ENCODE measurements at regions not wholly inside any gene's neighbourhood (a gene's known extent, or its start where the extent isn't known, plus 50 kb on each side); places are given as distances from the start of the nearest gene placed in this dataset.

DNA sequence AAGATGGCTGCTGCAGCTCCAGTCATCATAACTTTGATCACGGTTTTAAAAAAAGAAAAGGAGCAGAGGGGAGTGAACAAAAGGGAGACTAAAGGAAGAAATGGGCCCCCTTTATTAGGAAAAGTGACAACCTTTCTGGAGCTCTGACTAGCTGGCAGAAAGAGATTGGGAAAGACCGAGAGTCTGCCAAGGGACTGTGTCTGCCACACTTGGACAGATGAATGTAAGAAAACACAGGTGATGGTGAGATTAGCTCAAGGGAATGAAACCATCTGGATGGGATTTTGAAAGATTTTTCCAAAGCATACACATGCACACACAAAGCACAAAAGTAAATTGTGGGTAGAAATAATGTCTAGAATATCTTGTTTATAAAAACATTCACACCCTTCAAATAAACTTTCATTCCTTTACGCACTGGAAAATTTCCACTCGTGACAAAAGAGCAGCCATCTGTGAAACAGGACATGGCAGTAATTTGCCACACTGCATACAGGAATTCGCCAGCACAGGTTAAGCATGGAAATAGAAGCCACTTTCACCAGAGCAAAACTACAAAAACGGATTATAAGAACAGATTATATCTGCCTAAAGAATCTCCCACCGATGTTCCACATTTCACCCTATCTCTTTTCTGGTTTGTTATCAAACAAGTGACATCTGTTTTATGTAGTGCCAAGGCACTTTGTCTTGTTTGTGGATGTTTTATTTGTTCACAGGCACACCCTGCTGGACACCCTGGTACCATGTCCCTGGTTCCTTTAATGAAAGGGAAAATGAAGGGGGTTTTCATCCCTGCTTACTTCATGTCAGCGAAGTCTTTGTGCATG is 819.5 kb downstream of the DIAPH3 start:
- DNase-seq (ENCODE audit: low read depth) = peak; percentile 16
- in situ Hi-C loops (cut with HindIII; ENCODE audit: low pct_unique_long_range_greater_than_20kb, low sequenced_read_pairs) = no loop called here

DNA sequence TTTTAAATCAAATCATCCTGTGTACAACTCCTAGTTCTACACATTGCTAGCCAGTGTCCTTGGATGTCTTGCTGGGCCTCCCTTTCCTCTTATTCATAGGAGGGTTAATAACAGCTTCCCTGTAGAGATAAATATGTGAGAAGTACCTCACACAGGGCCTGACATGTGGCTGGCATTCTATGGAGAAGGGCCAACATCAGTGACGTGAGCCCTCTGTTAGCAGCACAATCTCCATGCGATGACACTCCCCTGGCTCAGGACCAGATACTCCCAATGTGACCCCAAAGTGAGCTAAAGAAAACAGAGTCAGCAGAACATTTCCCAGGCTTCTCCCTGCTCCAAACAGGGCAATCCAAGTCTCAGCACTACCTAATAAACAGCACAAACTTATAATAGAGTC is 818.4 kb downstream of the DIAPH3 start:
- no peak for DNase-seq (ENCODE audit: low read depth)
- in situ Hi-C loops (cut with HindIII; ENCODE audit: low pct_unique_long_range_greater_than_20kb, low sequenced_read_pairs) = no loop called here

DNA sequence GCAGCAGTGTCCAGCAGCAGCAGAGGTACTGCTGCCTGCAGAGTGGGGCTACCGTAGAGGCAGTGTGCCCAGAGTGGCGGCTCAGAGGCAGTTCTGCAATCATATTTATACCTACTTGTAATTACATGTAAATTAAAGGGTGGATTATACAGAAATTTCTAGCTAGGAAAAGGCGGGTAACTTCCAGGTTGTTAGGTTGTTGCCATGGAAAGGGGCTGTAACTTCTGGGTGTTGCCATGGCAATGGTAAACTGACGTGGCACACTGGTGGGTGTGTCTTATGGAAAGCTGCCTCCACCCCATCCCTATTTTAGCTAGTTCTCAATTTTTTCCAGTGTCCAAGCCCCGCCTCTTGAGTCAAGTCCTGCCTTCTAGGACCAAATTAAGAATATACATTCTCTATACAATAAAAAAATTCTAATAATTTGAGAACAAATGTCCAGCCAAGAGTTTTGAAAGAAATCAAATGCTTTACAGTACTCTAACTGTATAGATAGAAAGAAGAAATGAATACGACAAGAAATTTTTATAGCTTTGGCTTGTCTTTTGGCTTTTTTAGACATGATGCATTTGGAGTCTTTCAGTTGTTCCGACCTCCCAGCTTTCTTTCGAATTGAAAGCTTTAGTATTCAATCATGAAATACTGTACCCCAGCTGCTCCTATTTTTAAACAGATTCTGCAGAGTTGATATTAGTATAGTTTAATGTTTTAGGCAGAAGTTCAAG is 816.6 kb downstream of the DIAPH3 start:
- DNase-seq (ENCODE audit: low read depth) = no peak
- in situ Hi-C loops (cut with HindIII; ENCODE audit: low pct_unique_long_range_greater_than_20kb, low sequenced_read_pairs) = no loop called here

DNA sequence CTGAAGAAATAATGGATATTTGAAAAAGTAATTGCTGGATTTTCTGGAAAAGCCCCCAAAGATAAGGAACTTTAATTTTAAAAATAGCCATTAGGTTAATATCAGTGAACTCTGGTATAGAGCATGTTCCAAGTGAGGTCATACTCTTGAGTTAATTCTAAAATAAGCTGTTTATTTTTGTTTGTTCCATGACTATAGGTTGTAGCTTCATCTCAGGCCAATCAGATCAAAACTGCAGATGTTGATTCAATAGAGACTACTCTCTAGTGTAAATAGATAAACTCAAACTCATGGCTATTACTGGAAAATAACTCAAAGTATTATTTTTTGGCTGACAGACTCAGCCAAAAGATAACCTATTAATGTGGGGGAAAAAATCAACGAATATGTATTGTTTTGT is 815.1 kb downstream of the DIAPH3 start:
- in situ Hi-C loops (cut with HindIII; ENCODE audit: low pct_unique_long_range_greater_than_20kb, low sequenced_read_pairs) = no loop called here
- DNase-seq (ENCODE audit: low read depth) = peak; percentile 29

DNA sequence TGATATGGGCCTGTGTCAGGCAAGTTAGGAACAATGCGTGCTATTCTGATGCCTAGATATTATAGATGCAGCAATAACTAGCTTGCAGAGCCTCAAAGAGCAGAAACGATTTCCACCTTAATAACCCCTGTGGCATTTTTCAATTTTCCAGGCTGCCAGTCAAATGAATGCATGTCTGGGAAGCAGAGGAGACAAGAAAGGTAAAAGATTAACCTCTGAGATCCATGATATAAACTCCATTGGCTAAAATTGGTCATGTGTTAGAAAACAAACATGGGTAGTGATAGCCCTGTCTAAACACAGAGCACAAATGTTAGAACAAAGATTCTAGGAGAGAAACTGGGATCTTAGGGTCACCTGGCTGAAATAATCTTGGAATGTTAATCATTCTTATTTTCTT is 811.1 kb downstream of the DIAPH3 start:
- DNase-seq (ENCODE audit: low read depth) = peak; percentile 71
- in situ Hi-C loops (cut with HindIII; ENCODE audit: low pct_unique_long_range_greater_than_20kb, low sequenced_read_pairs) = no loop called here

DNA sequence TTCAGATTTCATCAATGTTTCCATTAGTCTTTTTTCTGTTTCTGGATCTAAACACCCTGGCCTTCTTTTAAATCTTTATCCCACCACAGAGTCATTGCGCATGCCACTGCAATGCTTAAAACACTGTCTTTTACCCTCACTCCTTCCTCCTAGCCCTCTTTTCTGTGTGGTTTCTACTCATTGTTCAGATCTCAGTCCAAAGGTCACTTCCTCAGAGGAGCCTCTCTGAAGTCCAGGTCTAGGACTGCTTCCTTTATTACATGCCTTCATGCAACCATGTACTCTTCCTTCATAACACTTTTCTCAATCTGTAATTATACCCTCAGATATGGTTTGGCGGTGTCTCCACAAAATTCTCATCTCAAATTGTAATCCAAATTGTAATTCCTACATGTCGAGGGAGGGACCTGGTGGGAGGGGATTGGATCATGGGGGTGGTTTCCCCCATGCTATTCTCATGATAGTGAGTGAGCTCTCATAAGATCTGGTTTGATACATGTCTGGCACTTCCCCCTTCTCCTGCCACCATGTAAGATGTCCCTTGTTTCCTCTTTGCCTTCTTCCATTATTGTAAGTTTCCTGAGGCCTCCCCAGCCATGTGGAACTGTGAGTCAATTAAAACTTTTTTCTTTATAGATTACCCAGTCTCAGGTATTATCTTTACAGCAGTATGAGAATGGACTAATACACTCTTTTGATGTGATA is 808.9 kb downstream of the DIAPH3 start:
- DNase-seq (ENCODE audit: low read depth) = no peak
- in situ Hi-C loops (cut with HindIII; ENCODE audit: low pct_unique_long_range_greater_than_20kb, low sequenced_read_pairs) = no loop called here

DNA sequence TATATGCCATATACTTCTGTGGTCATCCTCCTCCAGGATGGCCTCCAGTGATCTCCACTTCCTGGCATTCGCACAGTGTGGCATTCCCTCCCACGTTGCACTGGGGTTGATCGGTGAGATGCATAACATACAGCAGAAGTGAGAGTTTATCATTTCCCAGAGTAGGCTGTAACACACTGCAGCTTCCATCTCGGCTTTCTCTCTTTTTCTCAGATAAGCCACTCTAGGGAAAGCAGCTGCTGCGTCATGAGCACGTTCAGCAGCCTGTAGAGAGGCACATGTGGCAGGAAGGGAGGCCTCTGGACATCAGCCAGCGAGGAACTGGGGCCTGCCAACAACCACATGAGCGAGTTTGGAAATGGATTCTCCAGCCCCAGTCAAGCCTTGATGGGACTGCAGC is 807.1 kb downstream of the DIAPH3 start:
- DNase-seq (ENCODE audit: low read depth) = no peak
- in situ Hi-C loops (cut with HindIII; ENCODE audit: low pct_unique_long_range_greater_than_20kb, low sequenced_read_pairs) = no loop called here

DNA sequence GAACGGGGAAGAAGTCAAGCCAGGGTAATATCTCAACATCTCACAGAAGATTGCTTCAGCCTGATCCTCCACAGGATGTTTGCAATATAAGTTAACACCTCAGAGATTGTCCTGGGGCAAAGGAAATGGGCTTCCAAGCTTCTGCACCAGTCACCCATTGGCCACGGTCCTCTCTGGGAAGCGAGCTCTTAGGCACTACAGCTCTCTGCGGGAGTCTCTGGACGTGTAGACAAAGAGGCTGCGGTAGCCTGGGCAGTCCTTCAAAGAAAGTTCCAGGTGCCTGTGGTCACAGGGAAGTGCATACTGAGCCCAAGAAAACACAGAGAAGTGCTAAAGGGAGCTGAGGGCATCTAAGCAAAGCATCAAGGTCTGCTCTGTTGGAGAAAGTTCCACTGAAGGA is 805.7 kb downstream of the DIAPH3 start:
- in situ Hi-C loops (cut with HindIII; ENCODE audit: low pct_unique_long_range_greater_than_20kb, low sequenced_read_pairs) = no loop called here
- no peak for DNase-seq (ENCODE audit: low read depth)

DNA sequence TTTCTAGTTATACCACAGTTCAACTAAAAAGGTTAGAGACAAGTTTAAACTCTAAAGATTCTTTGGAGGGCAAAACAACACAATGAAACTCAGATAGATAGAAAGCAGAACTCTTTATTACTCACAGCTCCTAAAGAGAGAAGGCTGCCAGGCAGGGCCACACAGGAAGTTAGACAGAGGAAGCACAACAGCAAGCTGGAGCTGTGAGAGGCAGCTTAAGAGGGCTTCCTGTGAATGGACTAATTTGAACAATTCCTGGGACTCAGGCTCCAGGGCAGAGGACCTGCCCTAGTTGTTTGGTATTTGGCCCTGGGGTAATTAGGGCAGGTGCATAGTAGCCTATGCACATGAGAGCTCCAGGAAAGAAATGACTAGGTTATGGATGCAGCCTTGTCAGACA is 803.6 kb downstream of the DIAPH3 start:
- in situ Hi-C loops (cut with HindIII; ENCODE audit: low pct_unique_long_range_greater_than_20kb, low sequenced_read_pairs) = no loop called here
- DNase-seq (ENCODE audit: low read depth) = no peak

DNA sequence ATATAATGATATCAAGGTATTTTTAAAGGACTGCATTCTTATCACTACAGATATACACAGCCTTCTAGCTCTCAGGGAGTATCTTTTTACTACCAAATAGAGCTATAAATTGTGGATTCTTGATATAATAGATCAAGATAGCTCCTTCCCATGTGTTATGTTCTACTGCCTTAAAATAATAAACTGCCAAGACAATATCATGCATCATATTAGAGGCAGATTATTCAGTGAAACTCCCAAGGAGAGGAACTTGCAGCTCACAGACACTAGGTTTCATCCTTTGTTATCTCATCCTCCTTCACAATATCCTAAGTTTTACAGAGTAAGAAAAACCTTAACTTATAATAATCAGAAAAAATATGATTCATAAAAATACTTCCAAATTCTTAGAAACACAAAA is 802.8 kb downstream of the DIAPH3 start:
- in situ Hi-C loops (cut with HindIII; ENCODE audit: low pct_unique_long_range_greater_than_20kb, low sequenced_read_pairs) = no loop called here
- DNase-seq (ENCODE audit: low read depth) = no peak

DNA sequence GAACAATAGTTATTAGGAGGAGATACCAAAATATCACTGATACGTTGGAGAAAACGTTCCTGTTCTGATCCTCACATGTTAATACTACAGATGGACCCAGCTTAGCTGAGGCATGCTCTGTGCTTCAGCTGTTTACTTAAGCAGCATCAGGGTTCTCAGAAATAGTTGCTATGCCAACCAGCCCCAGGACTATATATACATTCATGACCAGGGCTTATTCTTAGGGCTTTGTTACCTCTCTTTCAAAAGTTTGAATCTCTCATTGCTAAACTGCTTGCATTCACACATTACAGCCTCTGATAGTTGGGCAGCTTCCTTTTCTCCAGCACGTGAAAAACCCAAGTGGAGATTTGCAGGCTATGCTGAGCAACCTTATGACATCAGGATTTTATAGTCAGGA is 800.4 kb downstream of the DIAPH3 start:
- in situ Hi-C loops (cut with HindIII; ENCODE audit: low pct_unique_long_range_greater_than_20kb, low sequenced_read_pairs) = no loop called here

DNA sequence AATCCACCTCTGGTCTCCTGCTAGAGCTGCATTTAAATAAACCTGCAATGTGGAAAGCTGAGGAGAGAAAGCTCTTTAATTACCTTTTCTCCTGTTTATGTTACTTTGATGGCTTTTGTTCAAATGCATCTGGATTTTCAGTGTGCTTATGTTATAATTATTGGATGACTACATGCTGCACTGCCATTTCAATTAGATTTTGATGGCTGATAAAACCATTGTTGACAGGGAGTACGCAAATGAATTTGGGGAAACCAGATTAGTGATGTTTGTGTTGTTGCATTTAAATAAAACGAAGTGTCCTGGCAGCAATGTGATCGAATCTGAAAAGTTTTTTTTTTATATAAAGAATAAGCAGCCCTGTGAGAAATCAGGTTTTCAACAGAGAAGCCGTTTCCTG is 799.8 kb downstream of the DIAPH3 start:
- DNase-seq (ENCODE audit: low read depth) = no peak
- in situ Hi-C loops (cut with HindIII; ENCODE audit: low pct_unique_long_range_greater_than_20kb, low sequenced_read_pairs) = no loop called here

More for the DNA sequence above, 800.4 kb downstream of the DIAPH3 start:
- DNase-seq (ENCODE audit: low read depth) = no peak

DNA sequence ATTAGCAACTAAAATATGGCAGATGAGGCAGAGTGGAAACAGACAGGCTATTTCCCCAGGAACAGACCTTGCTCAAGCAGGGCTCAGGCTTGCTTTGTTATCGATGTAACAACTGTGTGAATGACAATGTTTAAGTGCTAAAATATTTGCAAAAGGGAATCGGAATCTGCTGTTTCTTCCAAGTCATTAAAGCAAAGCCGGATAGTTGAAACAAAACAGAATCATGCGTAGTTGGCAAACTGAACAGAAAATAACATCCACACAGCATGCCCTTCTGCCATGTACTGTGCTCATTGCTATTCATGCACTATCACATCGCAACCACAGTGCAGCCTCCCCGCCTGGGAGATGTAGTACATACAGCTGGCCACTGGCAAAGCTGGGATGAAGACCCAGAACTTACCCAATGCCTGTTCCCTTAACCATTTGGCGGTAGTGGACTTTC is 799.1 kb downstream of the DIAPH3 start:
- in situ Hi-C loops (cut with HindIII; ENCODE audit: low pct_unique_long_range_greater_than_20kb, low sequenced_read_pairs) = no loop called here
- no peak for DNase-seq (ENCODE audit: low read depth)

DNA sequence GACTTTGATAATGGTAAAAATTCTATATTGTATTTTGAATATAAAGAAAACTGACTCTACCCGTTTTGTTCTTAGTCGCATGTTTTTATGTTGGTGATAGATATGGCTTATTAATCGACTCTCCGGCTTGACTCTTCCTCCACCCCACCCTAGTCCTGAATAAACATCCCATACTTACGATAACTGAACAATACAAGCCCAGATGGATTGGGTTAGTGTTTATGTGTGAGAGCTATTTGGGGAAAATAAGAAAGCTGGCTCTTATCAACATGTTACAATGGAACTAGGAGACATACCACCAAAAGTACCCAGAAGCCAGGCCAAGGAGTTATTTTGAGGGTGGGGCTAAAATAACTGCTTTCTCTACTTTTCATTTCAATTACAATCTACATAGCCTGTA is 796.3 kb downstream of the DIAPH3 start:
- no peak for DNase-seq (ENCODE audit: low read depth)
- in situ Hi-C loops (cut with HindIII; ENCODE audit: low pct_unique_long_range_greater_than_20kb, low sequenced_read_pairs) = no loop called here

DNA sequence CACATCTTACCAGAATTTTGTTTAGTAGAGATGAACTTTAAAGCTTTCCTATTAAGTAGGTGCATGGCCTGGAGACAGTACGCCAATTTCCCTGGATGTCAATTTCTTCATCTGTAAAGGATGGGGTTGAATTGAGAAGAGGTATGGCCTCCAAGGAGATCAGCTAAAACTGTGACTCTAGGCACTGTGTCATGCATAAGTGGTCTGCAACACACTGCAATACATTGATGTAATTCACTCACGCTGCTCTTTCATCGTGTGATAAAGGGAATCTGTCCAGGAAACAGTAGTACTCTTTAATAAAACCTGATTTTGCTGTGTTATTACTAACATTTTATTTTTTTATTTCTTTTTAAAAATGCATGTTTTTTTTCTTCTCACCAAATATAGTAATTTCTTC is 795.8 kb downstream of the DIAPH3 start:
- DNase-seq (ENCODE audit: low read depth) = no peak
- in situ Hi-C loops (cut with HindIII; ENCODE audit: low pct_unique_long_range_greater_than_20kb, low sequenced_read_pairs) = no loop called here

DNA sequence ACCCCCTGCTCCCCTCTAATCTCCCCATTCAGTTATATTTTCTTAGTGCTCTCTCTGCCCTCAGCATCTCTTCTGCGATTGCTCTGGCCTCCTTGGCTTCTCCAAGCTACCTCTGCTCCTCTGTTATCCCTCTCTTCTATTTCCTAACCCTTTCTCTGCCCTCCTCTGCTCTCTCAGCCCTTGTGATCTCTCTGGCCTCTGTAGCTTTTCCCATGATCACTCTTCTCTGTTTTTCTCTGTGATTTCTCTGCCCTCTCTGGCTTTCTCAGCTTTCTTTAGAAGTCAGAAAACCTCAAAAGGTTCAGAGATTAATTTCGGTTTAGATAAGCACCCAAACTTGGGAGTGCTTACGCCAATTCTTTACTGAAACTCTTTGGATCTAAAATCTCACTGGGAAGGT is 795.0 kb downstream of the DIAPH3 start:
- no peak for DNase-seq (ENCODE audit: low read depth)
- in situ Hi-C loops (cut with HindIII; ENCODE audit: low pct_unique_long_range_greater_than_20kb, low sequenced_read_pairs) = no loop called here

DNA sequence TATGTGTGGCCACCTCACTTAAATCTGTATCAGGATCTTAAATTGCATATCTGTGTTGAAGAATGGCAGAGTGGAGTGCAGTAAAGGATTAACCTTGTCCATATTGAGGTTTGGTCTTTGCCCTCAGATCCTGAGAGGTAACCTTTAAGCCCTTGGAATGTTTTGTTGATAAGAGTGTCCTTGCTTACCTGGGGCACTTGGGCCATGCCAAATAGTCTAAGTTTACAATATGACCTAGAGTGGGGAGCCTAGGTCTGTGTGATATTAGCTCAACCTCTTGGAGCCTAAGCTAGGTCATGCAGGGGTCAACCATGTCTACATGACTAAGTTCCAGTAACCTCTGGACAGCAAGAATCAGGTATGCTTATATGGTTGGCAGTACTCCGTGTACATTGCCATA is 792.5 kb downstream of the DIAPH3 start:
- DNase-seq (ENCODE audit: low read depth) = no peak
- in situ Hi-C loops (cut with HindIII; ENCODE audit: low pct_unique_long_range_greater_than_20kb, low sequenced_read_pairs) = no loop called here

DNA sequence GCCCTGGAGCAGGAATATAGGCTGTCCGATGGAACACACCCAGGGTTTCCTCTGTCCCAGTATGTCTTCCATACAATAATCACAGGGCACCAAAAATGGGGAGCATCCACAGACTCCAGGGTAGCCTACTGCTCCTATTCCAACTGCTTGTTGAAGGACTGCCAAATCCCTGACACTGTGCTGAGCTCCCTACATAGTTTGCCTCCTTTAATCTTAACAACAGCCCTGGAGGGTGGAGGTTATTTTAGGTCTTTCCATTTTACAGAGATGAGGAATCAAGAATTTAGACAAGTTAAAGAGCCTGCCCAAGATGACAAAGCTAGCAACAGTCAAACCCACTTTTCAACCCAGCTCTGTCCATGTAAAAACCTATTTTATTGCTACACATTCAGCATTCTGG is 790.4 kb downstream of the DIAPH3 start:
- DNase-seq (ENCODE audit: low read depth) = no peak
- in situ Hi-C loops (cut with HindIII; ENCODE audit: low pct_unique_long_range_greater_than_20kb, low sequenced_read_pairs) = no loop called here

DNA sequence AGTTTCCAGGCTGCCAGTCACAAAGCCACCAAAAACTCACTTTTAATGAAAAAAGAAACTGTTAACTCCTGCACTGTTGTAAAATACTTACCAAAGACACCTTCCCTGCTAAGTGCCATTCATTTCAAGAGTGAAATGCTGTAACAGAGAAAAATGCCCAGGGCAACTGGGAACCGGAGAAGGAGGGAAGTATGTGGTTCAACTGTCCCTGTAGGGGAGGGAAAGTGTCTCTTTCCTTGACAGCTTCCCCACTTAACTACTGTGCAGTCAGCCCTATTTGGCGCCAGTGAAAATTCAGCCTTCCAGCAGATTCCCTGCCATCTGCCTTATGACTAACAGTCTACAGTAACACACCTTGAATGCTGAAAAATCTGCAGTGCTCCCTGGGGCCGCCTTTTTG is 789.0 kb downstream of the DIAPH3 start:
- DNase-seq (ENCODE audit: low read depth) = no peak
- in situ Hi-C loops (cut with HindIII; ENCODE audit: low pct_unique_long_range_greater_than_20kb, low sequenced_read_pairs) = no loop called here

All from Caki2 (cell line).